NCI-H82 treated with DMSO at 0.1 percent for 48 hours (cell line): ENCODE measurements at regions not wholly inside any gene's neighbourhood (a gene's known extent, or its start where the extent isn't known, plus 50 kb on each side); places are given as distances from the start of the nearest gene placed in this dataset.

Experiments used
- DNase-seq: peaks from one replicate; lab custom pipeline; 2025; ENCODE audit not compliant: unreplicated experiment; lab: John Stamatoyannopoulos, UW

DNA sequence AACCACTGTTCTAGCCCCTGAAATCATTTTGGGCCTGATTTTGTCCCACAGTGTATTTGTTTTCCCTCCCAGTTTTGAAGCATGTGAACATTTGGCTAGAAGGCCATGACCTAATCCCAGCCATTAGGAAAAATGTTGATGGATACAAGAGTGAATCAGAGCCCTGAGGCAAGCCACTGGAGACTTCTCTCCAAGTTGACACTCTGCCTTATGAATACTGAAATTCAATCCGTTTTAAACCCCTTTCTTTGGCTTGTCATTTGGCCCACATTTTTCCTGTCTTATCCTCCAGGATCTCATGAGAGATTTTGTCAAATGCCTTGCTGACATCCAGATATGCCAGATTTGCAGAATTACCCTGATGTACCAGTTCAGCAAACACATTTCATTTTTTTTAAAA lies 158.8 kb downstream of the FAT3 start:
- DNase-seq = no peak

DNA sequence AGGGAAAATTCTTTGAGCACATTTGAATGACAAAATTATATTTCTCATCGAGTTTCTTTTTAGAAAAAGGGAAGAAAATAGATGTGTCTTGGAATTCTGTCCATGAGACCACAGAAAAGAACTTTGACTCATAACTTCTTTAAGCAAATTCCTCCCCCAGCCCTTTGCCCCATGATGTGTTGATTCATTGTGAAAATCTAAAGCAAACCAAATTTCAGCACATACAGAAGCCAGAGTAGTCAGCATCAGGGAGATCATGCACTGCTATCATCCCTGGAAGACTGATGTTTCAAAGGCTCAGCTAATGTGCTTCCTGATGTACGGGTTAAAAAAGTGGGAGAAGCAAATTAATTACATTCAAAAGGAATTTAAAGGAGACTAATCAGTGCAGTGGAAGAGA lies 159.7 kb downstream of the FAT3 start:
- no peak for DNase-seq

DNA sequence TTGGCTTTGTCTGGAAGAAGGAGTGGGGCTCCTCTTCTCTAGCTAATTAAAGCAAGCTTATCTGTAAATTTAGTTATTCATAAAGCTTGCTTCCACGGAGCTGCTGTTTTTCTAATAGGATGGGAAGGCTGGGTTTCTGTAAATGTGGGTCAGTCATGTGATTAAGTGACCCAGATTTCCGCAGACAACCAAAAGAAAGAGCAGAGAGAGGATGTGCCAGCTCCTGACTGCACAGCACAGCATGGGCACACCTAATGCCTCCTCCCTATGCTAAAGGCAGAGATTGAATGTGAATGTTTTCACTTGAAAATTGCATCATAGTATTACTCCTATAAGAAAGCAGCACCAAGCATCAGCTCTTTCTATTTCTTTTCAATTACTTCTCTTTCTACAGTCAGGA lies 160.2 kb downstream of the FAT3 start:
- DNase-seq = no peak

- no peak for DNase-seq
Observed at GRCh38 chr11:92386577-92386976, 162.0 kb downstream of the FAT3 start.

DNA sequence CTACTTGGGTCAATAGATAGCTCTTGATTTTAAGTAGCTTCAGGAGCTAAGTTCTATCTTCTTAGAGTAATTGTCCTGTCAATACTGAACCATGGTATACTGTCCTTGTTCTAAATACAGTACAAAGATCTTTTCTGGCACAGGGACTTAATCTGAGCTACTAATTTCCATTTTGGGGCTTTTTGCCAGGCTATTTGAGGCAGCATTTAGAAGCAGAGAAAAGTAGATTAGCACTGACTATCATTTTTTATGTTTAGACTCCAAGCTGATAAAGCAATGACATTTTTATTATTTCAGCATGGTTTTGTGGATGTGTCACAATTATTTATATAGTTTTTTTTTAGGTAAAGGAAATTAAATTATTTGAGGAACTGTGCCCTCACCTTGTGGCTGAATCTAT lies 163.2 kb downstream of the FAT3 start:
- DNase-seq = no peak

DNA sequence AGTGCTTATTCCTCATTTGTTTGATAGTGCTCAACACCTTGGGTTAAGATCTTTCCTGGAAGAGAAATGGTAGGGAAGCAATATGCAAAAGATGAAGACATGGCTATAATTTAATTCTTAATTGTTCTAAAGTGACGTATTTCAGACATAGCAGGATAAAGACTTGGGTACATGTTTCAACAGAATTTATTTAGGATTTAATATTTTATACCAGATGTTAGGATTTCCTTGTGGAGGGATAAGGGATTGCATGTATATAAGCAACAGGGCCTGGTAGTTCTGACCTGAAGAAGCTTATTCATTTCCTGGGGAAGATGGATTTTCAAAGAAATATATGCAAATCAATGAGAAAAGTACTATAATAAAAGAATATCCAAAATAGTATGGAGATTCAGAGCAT lies 163.8 kb downstream of the FAT3 start:
- DNase-seq = no peak

GRCh38 chr11:92390783-92391182 lies 166.2 kb downstream of the FAT3 start:
- no peak for DNase-seq

- no peak for DNase-seq
Observed at GRCh38 chr11:92391364-92391763, 166.7 kb downstream of the FAT3 start.

DNA sequence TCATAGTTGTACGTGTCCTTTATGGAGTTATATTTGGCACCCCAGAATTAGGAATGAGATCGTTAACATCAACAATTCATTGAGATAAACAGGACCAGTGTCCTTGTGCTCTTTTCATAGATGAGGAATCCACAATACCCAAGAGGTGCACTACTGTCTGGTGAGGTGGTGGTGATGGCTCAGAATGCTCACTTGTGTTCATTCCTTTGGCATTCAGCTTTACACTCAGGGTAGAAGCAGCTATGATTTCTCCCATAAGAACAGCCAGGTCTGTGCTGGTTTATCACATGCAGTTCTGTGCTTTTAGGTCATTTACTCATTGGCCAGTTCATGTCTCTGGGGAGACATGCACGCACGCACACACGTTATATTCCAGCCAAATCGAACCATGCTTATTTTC lies 167.2 kb downstream of the FAT3 start:
- DNase-seq = no peak

DNA sequence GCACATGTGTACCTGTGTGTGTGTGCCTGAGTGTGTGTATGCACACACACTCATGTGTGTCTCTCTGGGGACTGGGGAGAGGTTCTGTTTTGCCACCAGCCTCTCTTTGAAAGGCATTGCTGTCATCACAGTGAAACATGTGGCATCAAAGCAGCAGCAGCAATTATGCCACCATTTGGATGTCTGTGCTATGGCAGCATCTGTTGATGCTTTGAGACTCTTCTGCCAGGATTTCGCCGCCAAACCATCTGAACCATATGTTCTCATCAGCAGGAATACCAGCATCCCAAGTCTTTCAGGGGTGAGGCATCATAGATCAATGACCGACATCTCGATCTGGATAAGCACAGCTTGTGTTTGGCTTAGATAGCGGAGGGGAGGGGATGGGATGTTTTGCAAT lies 168.6 kb downstream of the FAT3 start:
- DNase-seq = peak; percentile 33

DNA sequence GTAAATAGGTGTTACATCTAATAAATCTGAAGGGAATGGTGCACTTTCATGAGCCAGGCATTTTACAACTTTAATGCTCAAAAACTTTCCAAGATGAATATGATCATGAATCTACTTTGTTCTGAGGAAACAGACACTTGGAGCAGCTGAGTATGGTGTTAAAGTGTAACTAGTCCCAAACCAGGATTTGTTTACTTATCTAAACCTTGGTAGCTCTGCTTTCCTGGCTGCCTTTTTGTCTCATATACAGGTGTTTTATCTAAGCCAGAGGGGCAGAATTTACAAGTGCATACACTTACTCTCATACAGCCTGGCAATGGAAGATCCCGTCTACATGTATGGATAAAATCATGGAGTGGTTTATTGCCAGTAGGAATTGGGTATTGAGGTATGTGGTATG lies 171.5 kb downstream of the FAT3 start:
- no peak for DNase-seq

DNA sequence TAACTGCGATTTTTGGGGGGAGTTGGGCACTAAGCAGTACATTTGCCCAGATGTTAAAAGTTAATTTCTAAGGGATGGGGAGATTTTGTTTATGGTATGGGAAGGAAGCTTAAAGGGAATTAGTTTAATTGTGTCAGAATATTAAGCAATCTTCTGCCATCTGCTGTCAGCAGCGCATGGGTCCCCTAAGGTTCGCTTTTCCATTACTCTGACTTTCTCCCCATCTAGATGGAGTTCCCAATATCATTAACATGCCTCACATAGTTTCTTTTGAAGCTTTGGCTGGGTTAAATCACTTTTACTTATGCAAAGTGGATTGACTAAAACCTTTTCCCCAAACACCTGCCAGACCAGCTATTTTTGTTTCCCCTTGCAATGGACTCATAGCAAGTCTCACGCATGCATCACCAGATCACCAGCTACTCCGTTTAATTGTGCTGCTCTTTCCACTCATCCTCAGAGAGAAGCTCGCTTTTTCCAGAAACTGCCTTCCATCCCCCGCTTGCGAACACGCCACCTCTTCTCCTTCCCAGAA lies 172.7 kb downstream of the FAT3 start:
- DNase-seq = peak; percentile 64

GRCh38 chr11:92399705-92400104 lies 175.1 kb downstream of the FAT3 start:
- no peak for DNase-seq

DNA sequence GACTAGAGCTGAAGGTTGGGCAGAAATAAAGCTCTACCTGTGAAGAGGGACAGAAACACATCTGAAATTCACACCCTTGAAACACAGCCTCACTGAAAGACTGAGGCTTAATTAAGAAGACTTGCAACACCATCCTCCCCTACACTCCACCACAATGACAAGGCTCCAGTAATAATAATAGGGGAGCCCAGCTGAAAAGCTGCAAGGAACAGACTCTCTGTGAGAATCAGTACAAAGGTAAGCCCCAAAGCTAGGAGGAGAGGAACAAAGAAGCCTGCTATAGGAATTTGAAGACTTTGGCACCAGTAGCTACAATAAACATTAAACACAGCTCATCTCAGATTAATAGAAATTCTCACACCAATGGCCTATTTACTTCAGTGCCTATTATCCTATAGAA lies 176.9 kb downstream of the FAT3 start:
- no peak for DNase-seq

DNA sequence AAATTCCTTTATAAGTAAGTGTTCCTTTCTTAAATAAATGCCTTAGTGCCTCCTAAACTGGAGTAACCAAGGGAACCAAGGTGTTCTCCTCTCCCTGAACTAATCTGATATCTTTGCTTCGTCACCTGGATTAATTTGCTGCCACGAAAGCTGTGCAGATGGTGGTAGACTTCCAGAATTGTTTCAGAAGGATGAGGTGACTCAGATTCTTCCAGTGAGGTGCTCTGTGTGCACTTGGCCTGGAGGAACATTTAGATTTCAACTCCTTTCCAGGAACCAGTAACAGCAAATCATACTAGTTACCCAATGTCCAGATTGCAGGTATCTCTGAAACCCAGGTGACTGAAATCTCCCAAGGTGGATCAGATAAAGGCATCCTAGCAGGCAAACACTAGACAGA lies 181.9 kb downstream of the FAT3 start:
- DNase-seq = no peak

DNA sequence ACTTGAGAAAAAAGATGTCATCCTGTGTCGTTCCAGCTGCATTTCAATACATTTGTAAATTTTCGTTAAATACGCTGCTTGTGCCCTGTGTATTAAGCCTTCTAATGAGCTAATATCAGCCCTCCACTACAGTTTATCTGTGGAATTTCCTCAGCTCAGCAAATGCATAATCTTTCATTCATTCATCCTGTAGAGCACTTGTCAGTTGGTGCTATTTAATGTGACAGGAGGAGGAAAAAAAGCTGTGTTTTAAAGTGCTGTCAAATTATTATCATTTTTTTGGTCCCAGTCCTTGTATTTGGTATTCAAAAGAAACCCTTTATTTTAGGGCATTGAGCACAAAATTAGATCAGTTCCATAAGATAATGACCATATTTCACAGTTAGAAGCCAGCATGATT lies 184.7 kb downstream of the FAT3 start:
- DNase-seq = no peak

GRCh38 chr11:92409956-92410355 lies 185.3 kb downstream of the FAT3 start:
- no peak for DNase-seq

- no peak for DNase-seq
Observed at GRCh38 chr11:92410526-92410925, 185.9 kb downstream of the FAT3 start.

DNA sequence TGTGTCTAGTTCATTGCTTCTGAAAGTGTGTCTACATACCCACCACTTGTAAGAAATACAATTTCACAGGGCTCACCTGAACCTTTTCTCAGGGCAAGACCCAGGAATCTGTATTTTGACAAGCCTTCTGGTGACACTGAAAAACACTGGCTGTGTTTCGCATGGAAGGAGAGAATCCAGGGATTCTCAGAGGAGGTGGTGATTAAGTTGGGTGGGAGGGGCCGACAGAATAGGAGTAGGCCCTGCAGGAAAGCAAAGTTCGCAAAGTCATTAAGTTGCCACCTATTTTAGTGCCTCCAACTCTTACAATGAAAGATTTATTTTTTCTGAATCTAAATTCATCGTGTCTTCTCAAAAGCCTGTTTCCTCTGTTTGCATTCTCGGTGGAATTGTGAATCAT lies 186.8 kb downstream of the FAT3 start:
- no peak for DNase-seq

DNA sequence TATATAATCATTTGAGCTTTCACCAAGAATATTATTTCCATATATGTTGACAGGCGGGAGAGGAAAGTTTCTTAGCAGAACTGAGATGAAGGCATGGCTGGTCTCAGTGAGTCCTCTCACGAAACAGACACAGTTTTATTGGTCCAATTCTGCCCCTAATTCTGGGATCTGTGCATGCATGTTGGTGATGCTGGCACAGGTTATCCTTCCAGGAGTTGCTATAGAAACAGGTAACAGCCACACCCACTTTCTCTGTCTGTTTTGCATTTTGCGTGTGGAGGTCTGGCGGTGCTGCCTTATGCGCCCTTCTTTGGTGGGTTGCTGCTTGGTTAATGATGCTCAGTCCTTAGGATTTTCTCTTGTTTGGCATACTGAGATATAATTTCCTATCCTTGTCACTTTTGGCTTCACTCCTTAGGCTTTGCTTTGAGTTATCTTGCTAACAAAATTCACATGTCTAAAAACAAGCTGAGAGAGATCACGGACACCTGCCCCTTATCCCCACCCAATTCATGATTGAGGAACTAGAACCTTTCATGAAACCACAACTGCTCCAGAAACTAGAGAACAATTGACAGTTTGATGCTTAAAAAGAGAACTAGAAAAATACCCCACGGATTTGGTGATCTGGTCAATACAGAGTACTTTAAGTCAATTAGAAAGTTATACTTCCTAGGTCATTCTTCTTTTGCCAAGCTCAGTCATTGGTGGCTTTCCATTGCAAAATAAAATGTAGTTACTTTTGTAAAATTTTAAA lies 189.3 kb downstream of the FAT3 start:
- no peak for DNase-seq

DNA sequence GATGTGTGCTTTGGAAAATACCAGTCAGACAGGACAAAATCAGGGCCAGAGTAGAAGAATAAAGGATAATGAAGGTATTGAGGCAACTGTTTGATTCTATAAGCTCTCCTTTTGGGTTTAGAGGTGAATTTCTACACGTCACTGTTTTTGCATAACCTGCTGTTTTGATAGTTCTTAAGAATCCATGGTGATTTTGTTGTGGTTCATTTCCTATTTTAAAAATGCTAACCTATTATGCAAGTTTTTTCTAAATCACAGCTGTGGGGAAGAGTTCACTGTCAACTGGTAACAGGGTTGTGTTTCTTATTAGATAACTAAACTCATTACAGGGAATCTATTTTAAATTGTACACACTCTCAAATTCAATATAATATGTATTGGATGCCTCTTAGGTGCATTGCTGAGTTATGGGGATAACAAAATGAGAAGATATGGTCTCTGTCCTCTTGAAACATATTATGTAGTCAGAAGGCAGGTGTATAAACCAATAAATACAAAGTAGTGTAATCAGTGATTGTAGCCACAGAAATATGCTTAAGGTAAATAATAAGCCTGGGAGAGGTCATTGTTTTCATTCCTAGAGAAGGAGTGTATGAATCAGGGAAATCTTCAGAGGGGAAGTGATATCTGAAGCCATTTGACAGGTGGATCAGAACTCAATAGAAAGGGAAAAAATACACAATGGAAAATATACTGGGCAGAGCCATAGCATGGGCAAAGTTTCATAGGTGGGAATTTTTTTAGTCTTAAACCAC lies 192.5 kb downstream of the FAT3 start:
- no peak for DNase-seq
